ENCODE measurements at regions not wholly inside any gene's neighbourhood (a gene's known extent, or its start where the extent isn't known, plus 50 kb on each side); places are given as distances from the start of the nearest gene placed in this dataset.

- Histone ChIP-seq H3K79me2 (ENCODE audit: insufficient read depth, low read length) (no peaks in the 10 kb centered on the region), H3K4me1 (ENCODE audit: insufficient read depth, low read length) (no peaks in the 10 kb centered on the region), H3K36me3 (ENCODE audit: insufficient read depth, low read length) (no peaks in the 10 kb centered on the region), H3K4me2 (ENCODE audit: insufficient read depth, low read length) (no peak overlapping the region), H3K4me3 (ENCODE audit: insufficient read depth, low read length) (no peak overlapping the region), H3K9me3 (ENCODE audit: low read depth, low read length) (peaks cover 3% of the 10 kb centered on the region), H3K27me3 (ENCODE audit: insufficient read depth, low read length) (peaks cover 25% of the 10 kb centered on the region), H2AFZ (ENCODE audit: low read length) (no peak overlapping the region), H3K27ac (ENCODE audit: low read depth, low read length) (no peak overlapping the region), H4K20me1 (ENCODE audit: insufficient read depth, low read length) (no peaks in the 10 kb centered on the region)
- no peak for TF ChIP-seq CTCF (IDR thresholded peaks at IDR 0.05; ENCODE audit: extremely low read depth, low read depth, low read length)
- no peak for DNase-seq (ENCODE audit: insufficient read length, low spot score, missing footprints)
Observed at GRCh38 chr20:1707588-1708449, 50.2 kb upstream of the SIRPG start.

Measured in osteoblast (primary cell).